ENCODE measurements at regions not wholly inside any gene's neighbourhood (a gene's known extent, or its start where the extent isn't known, plus 50 kb on each side); places are given as distances from the start of the nearest gene placed in this dataset.

DNA sequence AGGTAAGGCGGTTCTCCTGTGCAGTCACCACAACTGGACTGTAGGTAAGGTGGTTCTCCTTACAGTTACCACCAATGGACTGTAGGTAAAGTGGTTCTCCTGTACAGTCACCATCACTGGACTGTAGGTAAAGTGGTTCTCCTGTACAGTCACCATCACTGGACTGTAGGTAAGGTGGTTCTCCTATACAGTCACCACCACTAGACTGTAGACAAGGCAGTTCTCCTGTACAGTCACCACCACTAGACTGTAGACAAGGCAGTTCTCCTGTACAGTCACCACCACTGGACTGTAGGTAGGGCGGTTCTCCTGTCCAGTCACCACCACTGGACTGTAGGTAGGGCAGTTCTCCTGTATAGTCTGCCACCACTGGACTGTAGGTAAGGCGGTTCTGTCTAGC is 212.3 kb downstream of the TFAP2A start:
- TF ChIP-seq, protein P1, sequence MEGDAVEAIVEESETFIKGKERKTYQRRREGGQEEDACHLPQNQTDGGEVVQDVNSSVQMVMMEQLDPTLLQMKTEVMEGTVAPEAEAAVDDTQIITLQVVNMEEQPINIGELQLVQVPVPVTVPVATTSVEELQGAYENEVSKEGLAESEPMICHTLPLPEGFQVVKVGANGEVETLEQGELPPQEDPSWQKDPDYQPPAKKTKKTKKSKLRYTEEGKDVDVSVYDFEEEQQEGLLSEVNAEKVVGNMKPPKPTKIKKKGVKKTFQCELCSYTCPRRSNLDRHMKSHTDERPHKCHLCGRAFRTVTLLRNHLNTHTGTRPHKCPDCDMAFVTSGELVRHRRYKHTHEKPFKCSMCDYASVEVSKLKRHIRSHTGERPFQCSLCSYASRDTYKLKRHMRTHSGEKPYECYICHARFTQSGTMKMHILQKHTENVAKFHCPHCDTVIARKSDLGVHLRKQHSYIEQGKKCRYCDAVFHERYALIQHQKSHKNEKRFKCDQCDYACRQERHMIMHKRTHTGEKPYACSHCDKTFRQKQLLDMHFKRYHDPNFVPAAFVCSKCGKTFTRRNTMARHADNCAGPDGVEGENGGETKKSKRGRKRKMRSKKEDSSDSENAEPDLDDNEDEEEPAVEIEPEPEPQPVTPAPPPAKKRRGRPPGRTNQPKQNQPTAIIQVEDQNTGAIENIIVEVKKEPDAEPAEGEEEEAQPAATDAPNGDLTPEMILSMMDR (IDR thresholded peaks at IDR 0.05) = no peak
- intact Hi-C loops (cut with DNase I) = no loop called here
- no peak overlapping the region for H3K4me3 ChIP-seq

DNA sequence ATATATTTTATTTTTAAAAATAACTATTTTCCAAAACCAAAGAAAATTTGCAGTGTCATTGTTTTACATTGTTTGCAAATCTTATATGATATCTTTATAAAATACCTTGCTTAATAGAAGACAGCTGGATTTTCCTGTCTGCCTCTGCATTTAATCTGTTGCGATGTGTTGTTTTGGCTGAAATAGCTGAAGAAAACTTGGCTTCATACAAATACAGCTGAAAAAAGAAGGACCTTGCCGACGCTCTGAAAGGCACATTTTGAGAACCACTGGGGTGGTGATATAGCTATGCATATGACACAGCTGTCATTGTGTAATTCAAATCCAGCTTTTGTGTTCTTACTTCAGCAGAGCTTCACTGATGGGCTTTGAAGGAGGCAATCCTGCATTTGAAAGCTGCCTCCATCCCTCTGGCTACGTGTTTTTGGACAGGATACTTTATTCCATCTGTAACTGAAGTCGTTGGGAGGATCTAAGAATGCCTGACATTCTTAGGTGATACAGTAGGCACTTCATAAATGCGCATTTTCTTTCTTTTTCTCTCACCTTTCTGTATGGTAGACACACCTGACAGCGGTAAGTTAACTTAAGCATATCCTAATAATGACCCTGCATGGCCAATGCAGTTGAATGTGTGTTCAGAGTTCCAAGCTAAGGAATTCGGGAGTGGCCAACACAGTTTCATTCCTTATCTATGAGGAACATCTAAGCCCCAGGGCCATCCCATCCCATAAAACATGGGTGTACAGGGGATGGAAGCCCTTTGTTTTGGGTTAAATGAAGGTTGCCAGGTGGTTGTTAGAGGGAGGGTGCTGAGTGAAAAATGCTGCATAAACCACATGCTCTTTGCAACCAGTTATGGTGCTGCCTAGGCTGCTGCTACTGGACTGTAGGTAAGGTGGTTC is 213.0 kb downstream of the TFAP2A start:
- DNase-seq (ENCODE audit: low spot score in 2 of 2) = no peak
- Histone ChIP-seq H3K36me3 (no peaks in the 10 kb centered on the region), H3K9me3 (no peaks in the 10 kb centered on the region), H3K27ac (no peak overlapping the region), H3K4me1 (no peaks in the 10 kb centered on the region), H3K27me3 (no peaks in the 10 kb centered on the region), H3K4me3 (no peak overlapping the region)
- intact Hi-C loops (cut with DNase I) = no loop called here
- TF ChIP-seq, protein P1 (IDR thresholded peaks at IDR 0.05) = no peak

More for the DNA sequence above, 212.3 kb downstream of the TFAP2A start:
- Histone ChIP-seq H3K27ac (no peak overlapping the region), H3K9me3 (no peaks in the 10 kb centered on the region), H3K4me1 (no peaks in the 10 kb centered on the region), H3K36me3 (no peaks in the 10 kb centered on the region), H3K27me3 (no peaks in the 10 kb centered on the region)
- DNase-seq (ENCODE audit: low spot score in 2 of 2) = no peak

GRCh38 chr6:10196090-10196489 is 218.8 kb downstream of the TFAP2A start:
- no peaks in the 10 kb centered on the region for H3K27me3 ChIP-seq
- no peaks in the 10 kb centered on the region for H3K9me3 ChIP-seq
- no peaks in the 10 kb centered on the region for H3K4me1 ChIP-seq
- intact Hi-C loops (cut with DNase I) = no loop called here
- no peak overlapping the region for H3K4me3 ChIP-seq
- no peak overlapping the region for H3K27ac ChIP-seq
- DNase-seq (ENCODE audit: low spot score in 2 of 2) = no peak
- TF ChIP-seq, protein P1 (IDR thresholded peaks at IDR 0.05) = no peak
- no peaks in the 10 kb centered on the region for H3K36me3 ChIP-seq

DNA sequence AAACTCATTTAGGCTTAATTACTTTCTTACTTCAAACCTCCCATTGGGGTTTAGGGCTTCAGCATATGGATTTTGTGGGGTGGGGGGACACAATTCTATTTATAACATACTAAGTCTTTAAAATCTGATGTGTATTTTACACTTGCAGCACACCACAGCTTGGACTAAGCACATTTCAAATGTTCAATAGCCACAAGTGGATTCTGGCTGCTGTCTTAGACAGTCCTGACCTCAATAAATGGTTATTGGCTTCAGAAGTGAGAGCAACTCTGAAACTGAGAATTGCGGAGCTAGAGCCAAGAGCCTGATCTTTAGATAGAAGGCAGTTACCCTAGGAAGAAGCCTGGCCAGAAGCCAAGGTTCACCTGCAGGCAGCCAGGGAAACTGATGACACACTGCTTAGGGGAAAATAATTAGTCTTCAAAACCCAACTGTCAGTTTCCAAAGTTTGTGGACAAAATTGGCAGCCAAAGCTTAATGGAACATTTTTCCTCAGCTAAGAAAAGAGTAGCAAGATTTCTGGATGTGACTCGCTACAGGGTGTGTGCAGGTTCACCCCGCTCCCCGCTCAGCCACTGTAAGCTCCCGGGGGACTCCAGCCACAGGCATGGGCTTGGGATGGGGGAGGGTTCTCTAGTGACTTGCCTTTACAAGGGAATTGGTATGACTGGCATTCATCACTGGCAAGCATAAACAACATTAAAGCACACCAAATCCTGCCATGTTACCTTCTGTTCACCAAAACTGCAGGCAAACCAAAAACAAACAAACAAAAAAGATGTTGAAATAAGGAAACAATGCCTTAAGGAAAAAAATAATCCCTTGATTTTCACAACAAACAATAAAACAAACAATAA is 219.8 kb downstream of the TFAP2A start:
- DNase-seq (ENCODE audit: low spot score in 2 of 2) = no peak

GRCh38 chr6:10193321-10193720 is 221.6 kb downstream of the TFAP2A start:
- no peaks in the 10 kb centered on the region for H3K4me1 ChIP-seq
- no peaks in the 10 kb centered on the region for H3K27me3 ChIP-seq
- intact Hi-C loops (cut with DNase I) = no loop called here
- no peak overlapping the region for H3K27ac ChIP-seq
- H3K9me3 ChIP-seq = no peaks in the 10 kb centered on the region
- H3K4me3 ChIP-seq = no peak overlapping the region
- no peak for DNase-seq (ENCODE audit: low spot score in 2 of 2)
- no peaks in the 10 kb centered on the region for H3K36me3 ChIP-seq
- TF ChIP-seq, protein P1 (IDR thresholded peaks at IDR 0.05) = no peak

More for the DNA sequence above, 219.8 kb downstream of the TFAP2A start:
- TF ChIP-seq, protein P1 (IDR thresholded peaks at IDR 0.05) = no peak
- Histone ChIP-seq H3K27ac (no peak overlapping the region), H3K36me3 (no peaks in the 10 kb centered on the region), H3K4me1 (no peaks in the 10 kb centered on the region), H3K9me3 (no peaks in the 10 kb centered on the region), H3K4me3 (no peak overlapping the region), H3K27me3 (no peaks in the 10 kb centered on the region)
- intact Hi-C loops (cut with DNase I) = no loop called here

Measured in ascending aorta (tissue), 2 donors.